Spleen (tissue), 11 donors: ENCODE measurements at regions not wholly inside any gene's neighbourhood (a gene's known extent, or its start where the extent isn't known, plus 50 kb on each side); places are given as distances from the start of the nearest gene placed in this dataset.

ENCODE experiments used
- DNase-seq: peaks from one replicate; pipeline ENCODE4 v3.0.0-alpha.2; 2020
- H3K27ac ChIP-seq, 8 donors: fragments of 200-600 bp; sonication (generic) in 7 of 8; 1 replicate in 4 of 8; 2 replicates in 4 of 8; pipeline versions ENCODE4 v1.5.0 to v1.8.0; 2016 to 2021; ENCODE audit warnings: inconsistent platforms in 4 of 8, mild to moderate bottlenecking in 4 of 8, moderate library complexity in 1 of 8
- H3K27me3 ChIP-seq, 7 donors: fragments of 200-600 bp; sonication (generic) in 6 of 7; replicated peaks in 1 of 7; 1 replicate in 4 of 7; 2 replicates in 3 of 7; pipeline versions ENCODE4 v1.5.0 to v1.8.0; 2016 to 2021; ENCODE audit warnings: inconsistent platforms in 3 of 7, mild to moderate bottlenecking in 1 of 7
- H3K36me3 ChIP-seq, 6 donors: fragments of 200-600 bp; sonication (generic) in 5 of 6; 1 replicate in 4 of 6; 2 replicates in 2 of 6; pipeline versions ENCODE4 v1.5.0 to v1.8.0; 2016 to 2021; ENCODE audit warnings: inconsistent platforms in 2 of 6
- H3K4me1 ChIP-seq, 6 donors: fragments of 200-600 bp; sonication (generic) in 5 of 6; 1 replicate in 3 of 6; 2 replicates in 3 of 6; pipeline versions ENCODE4 v1.5.0 to v1.8.0; 2016 to 2021; ENCODE audit warnings: inconsistent platforms in 3 of 6
- H3K4me3 ChIP-seq, 8 donors: fragments of 200-600 bp; sonication (generic) in 7 of 8; 1 replicate in 4 of 8; 2 replicates in 4 of 8; pipeline versions ENCODE4 v1.5.0 to v1.8.0; 2016 to 2021; ENCODE audit warnings: inconsistent platforms in 4 of 8, mild to moderate bottlenecking in 4 of 8, moderate library complexity in 2 of 8
- H3K9me3 ChIP-seq, 8 donors: fragments of 200-600 bp; sonication (generic) in 7 of 8; 1 replicate in 4 of 8; 2 replicates in 4 of 8; pipeline versions ENCODE4 v1.5.0 to v1.8.0; 2016 to 2021; ENCODE audit warnings: inconsistent platforms in 4 of 8
- POLR2A ChIP-seq, 3 donors: fragments of 450-650 bp; IDR thresholded peaks; one replicate each; pipeline ENCODE4 v1.5.1; 2017; ENCODE audit warnings: antibody characterized with exemption in 3 of 3, mild to moderate bottlenecking in 1 of 3
- POLR2AphosphoS5 ChIP-seq, 3 donors: sonication (generic); formaldehyde crosslinking; IDR thresholded peaks; one replicate each; pipeline ENCODE4 v1.5.1; 2017; ENCODE audit warnings: antibody characterized with exemption in 3 of 3
- WGBS, 5 donors: extraction: QIAGEN DNeasy Blood & Tissue Kit in 3 of 5; methylation state at CpG; one replicate each; pipeline versions ENCODE4 v1.1.5 to v1.1.7; 2013 to 2018; 5-methylcytosine and 5-hydroxymethylcytosine counted together
- intact Hi-C: fragments of 100-400 bp; cut with DNase I; formaldehyde crosslinking; loops from one replicate; pipeline ENCODE4 v1.15.0; 2023; ENCODE audit warnings: low total_unique reads
- TF ChIP-seq, protein P1 (sequence below), 11 experiments: fragments of 200-600 bp in 7 of 11; fragments of 450-650 bp in 4 of 11; sonication (generic) in 4 of 11; IDR thresholded peaks in 8 of 11; conservative IDR thresholded peaks in 3 of 11; 1 replicate in 7 of 11; 2 replicates in 4 of 11; pipeline versions ENCODE4 v1.4.0 to v1.8.0; 2016 to 2021; ENCODE audit warnings: antibody characterized with exemption in 11 of 11, inconsistent platforms in 4 of 11, mild to moderate bottlenecking in 1 of 11
- donor health status: healthy with polysubstance abuse.
- donor health status: DM: no; HTN: no; CAD: no; lungs with moderate emphysema.
- donor health status: DM: no; HTN: no; CAD: no.
- donor health status: Bipolar disorder and iron deficiency.
- donor health status: healthy.
- donor health status: DM: no; HTN: no; CAD: no.
- donor health status: DM: yes; HTN: yes; CAD: no.

DNA sequence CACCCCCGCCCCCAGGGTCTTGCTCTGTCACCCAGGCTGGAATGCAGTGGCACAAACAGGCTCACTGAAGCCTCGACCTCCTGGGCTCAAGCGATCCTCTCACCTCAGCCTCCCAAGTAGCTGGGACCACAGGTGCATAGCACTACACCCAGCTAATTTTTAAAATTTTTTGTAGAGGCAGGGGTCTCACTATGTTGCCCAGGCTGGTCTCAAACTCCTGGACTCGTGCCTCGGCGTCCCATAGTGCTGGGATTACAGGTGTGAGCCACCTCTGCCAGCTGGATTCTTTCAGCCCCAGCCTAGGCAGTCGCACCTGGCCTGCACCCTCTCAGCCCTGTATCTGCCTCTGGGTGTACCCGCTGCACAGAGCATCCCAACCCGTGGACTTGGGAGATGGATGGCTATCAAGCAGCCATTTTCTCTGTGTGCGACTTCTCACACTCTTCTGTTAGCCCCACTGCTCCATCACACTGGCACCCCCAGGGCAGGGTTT lies 166.4 kb upstream of the HAAO start:
- peaks cover 13 to 64% (median 50%) of the 10 kb centered on the region in 6 donors for H3K4me1 ChIP-seq
- 81 to 87% (median 84%) methylated on average over 7 to 10 of the region's 10 CpGs for WGBS, 5 donors
- H3K27ac ChIP-seq = peak overlapping the region in 5 of 8 donors; percentile 5 to 50 (median 35)

DNA sequence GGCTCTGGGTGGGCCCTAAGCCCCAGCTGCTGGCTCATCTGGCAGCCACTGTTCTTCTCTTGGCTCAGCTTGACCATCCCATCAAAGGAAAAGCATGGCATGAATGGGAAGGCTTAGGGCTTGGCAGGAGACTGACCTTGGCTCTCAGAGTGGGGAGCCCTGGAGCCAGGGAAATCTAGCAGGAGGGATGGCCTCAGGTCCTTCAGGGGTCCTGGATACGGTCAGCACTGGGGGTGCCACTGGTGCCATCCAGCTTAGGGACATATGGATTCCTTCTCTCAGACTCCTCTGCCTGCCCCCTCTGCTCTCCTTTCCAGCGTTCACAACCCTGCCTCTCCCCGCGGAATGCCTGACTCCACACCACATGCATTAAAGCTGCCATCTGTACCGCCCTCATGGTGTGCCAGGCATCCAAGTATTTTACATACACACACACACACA lies 165.5 kb upstream of the HAAO start:
- intact Hi-C loops = no loop called here
- no peak for TF ChIP-seq POLR2A (IDR thresholded peaks at IDR 0.05)
- TF ChIP-seq POLR2AphosphoS5 (IDR thresholded peaks at IDR 0.05) = no peak
- TF ChIP-seq, protein P1, sequence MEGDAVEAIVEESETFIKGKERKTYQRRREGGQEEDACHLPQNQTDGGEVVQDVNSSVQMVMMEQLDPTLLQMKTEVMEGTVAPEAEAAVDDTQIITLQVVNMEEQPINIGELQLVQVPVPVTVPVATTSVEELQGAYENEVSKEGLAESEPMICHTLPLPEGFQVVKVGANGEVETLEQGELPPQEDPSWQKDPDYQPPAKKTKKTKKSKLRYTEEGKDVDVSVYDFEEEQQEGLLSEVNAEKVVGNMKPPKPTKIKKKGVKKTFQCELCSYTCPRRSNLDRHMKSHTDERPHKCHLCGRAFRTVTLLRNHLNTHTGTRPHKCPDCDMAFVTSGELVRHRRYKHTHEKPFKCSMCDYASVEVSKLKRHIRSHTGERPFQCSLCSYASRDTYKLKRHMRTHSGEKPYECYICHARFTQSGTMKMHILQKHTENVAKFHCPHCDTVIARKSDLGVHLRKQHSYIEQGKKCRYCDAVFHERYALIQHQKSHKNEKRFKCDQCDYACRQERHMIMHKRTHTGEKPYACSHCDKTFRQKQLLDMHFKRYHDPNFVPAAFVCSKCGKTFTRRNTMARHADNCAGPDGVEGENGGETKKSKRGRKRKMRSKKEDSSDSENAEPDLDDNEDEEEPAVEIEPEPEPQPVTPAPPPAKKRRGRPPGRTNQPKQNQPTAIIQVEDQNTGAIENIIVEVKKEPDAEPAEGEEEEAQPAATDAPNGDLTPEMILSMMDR (IDR thresholded peaks at IDR 0.05 in 8 of 11, conservative IDR thresholded peaks at IDR 0.05 in 3 of 11) = no peak
- peaks cover 13 to 62% (median 50%) of the 10 kb centered on the region in 6 donors for H3K4me1 ChIP-seq

More for the DNA sequence above, 166.4 kb upstream of the HAAO start:
- TF ChIP-seq POLR2A (IDR thresholded peaks at IDR 0.05) = no peak
- TF ChIP-seq, protein P1 (IDR thresholded peaks at IDR 0.05 in 8 of 11, conservative IDR thresholded peaks at IDR 0.05 in 3 of 11) = no peak
- no peak for TF ChIP-seq POLR2AphosphoS5 (IDR thresholded peaks at IDR 0.05)
- H3K27me3 ChIP-seq = peaks cover 0 to 8% (median 0%) of the 10 kb centered on the region in 7 donors
- no peaks in the 10 kb centered on the region for H3K36me3 ChIP-seq
- DNase-seq = no peak
- H3K9me3 ChIP-seq = no peaks in the 10 kb centered on the region
- no peak overlapping the region for H3K4me3 ChIP-seq
- intact Hi-C loops = no loop called here

DNA sequence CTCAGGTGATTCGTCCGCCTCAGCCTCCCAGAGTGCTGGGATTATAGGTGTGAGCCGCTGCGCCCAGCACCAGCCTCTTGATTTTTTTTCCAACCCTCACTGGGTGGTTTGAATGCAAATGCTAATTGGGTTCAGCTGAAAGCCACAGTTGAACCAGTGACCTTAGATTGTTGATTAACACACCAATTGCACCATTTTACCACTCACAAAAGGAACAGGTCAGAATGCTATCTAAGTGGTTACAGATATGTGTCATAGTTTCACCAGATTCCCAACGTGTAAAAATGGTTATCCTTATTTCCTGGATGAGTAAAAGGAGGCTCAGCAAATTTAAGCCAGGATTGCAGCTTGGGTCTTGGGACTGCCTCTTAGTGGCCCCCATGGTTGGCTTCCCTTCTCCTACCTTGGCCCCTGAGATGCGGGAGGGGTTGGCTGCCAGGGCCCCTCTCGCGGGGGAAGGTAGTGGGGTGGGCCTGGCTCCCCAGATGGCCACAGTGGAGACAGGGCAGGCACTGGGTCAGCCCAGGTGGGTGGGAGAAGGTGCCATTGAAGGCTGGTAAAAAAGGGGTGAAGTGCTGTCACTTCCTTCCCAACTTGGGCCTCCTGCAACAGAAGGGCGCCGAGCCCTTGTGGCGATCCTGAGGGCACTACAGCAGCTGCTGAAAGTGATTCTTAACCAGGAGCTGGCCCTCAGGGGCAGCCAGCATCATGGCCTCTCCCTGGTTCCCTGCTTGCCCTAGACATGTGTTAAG lies 164.9 kb upstream of the HAAO start:
- Histone ChIP-seq H3K4me3 (no peak overlapping the region), H3K27me3 (peaks cover 0 to 4% (median 0%) of the 10 kb centered on the region in 7 donors), H3K36me3 (no peaks in the 10 kb centered on the region), H3K4me1 (peaks cover 13 to 62% (median 44%) of the 10 kb centered on the region in 6 donors), H3K9me3 (no peaks in the 10 kb centered on the region), H3K27ac (no peak overlapping the region)
- DNase-seq = no peak
- 70 to 79% (median 76%) methylated on average over 10 to 11 of the region's 11 CpGs for WGBS, 5 donors
- no peak for TF ChIP-seq POLR2A (IDR thresholded peaks at IDR 0.05)
- TF ChIP-seq POLR2AphosphoS5 (IDR thresholded peaks at IDR 0.05) = no peak
- TF ChIP-seq, protein P1 (IDR thresholded peaks at IDR 0.05 in 8 of 11, conservative IDR thresholded peaks at IDR 0.05 in 3 of 11) = no peak
- intact Hi-C loops = no loop called here

More for the DNA sequence above, 165.5 kb upstream of the HAAO start:
- DNase-seq = no peak
- Histone ChIP-seq H3K9me3 (no peaks in the 10 kb centered on the region), H3K27ac (no peak overlapping the region), H3K36me3 (no peaks in the 10 kb centered on the region), H3K27me3 (peaks cover 0 to 8% (median 0%) of the 10 kb centered on the region in 7 donors), H3K4me3 (no peak overlapping the region)
- 89 to 95% (median 92%) methylated on average over 5 of the region's 5 CpGs for WGBS, 5 donors
